ENCODE measurements at regions not wholly inside any gene's neighbourhood (a gene's known extent, or its start where the extent isn't known, plus 50 kb on each side); places are given as distances from the start of the nearest gene placed in this dataset.

GRCh38 chr2:186912979-186913378 is 64.0 kb upstream of the ZSWIM2 start:
- 66 to 69% methylated on average over 2 of the region's 2 CpGs for WGBS, 2 donors
- no peak for DNase-seq
- Histone ChIP-seq H3K4me3 (no peak overlapping the region), H3K36me3 (no peaks in the 10 kb centered on the region), H3K9me3 (no peaks in the 10 kb centered on the region), H3K27me3 (no peaks in the 10 kb centered on the region), H3K27ac (no peak overlapping the region), H3K4me1 (no peaks in the 10 kb centered on the region)
- TF ChIP-seq POLR2A (IDR thresholded peaks at IDR 0.05) (no peak), CTCF (IDR thresholded peaks at IDR 0.05) (no peak)
- intact Hi-C loops (cut with DNase I), result no loop called here

- Histone ChIP-seq H3K9me3 (no peaks in the 10 kb centered on the region), H3K27me3 (no peaks in the 10 kb centered on the region), H3K4me3 (no peak overlapping the region), H3K36me3 (no peaks in the 10 kb centered on the region), H3K27ac (no peak overlapping the region), H3K4me1 (no peaks in the 10 kb centered on the region)
- 89 to 95% methylated on average over 4 to 7 of the region's 8 CpGs for WGBS, 2 donors
- intact Hi-C loops (cut with DNase I), result no loop called here
- TF ChIP-seq CTCF (IDR thresholded peaks at IDR 0.05) (no peak), POLR2A (IDR thresholded peaks at IDR 0.05) (no peak)
- DNase-seq, result no peak
Measured at GRCh38 chr2:186911551-186912085, 62.6 kb upstream of the ZSWIM2 start.

- Histone ChIP-seq H3K27ac (no peak overlapping the region), H3K9me3 (no peaks in the 10 kb centered on the region), H3K4me1 (no peaks in the 10 kb centered on the region), H3K36me3 (no peaks in the 10 kb centered on the region), H3K27me3 (no peaks in the 10 kb centered on the region), H3K4me3 (no peak overlapping the region)
- TF ChIP-seq POLR2A (IDR thresholded peaks at IDR 0.05), result no peak
- no peak for TF ChIP-seq CTCF (IDR thresholded peaks at IDR 0.05)
- DNase-seq, result no peak
- intact Hi-C loops (cut with DNase I), result no loop called here
- WGBS, 2 donors, result 73 to 78% methylated on average over 4 of the region's 4 CpGs
Measured at GRCh38 chr2:186910996-186911395, 62.0 kb upstream of the ZSWIM2 start.

GRCh38 chr2:186909095-186909494 is 60.1 kb upstream of the ZSWIM2 start:
- intact Hi-C loops (cut with DNase I), result no loop called here
- Histone ChIP-seq H3K27ac (peak overlapping the region in 1 of 4 donors; percentile 21), H3K27me3 (no peaks in the 10 kb centered on the region), H3K9me3 (no peaks in the 10 kb centered on the region), H3K36me3 (no peaks in the 10 kb centered on the region), H3K4me1 (no peaks in the 10 kb centered on the region), H3K4me3 (no peak overlapping the region)
- WGBS, 2 donors, result 65 to 85% methylated on average over 3 of the region's 3 CpGs
- DNase-seq, result no peak
- TF ChIP-seq CTCF (IDR thresholded peaks at IDR 0.05) (no peak), POLR2A (IDR thresholded peaks at IDR 0.05) (no peak)

GRCh38 chr2:186907897-186908296 is 58.9 kb upstream of the ZSWIM2 start:
- Histone ChIP-seq H3K4me3 (no peak overlapping the region), H3K4me1 (no peaks in the 10 kb centered on the region), H3K36me3 (no peaks in the 10 kb centered on the region), H3K9me3 (no peaks in the 10 kb centered on the region), H3K27ac (no peak overlapping the region), H3K27me3 (no peaks in the 10 kb centered on the region)
- DNase-seq, result no peak
- 57 to 67% methylated on average over 1 of the region's 1 CpG for WGBS, 2 donors
- intact Hi-C loops (cut with DNase I), result no loop called here
- no peak for TF ChIP-seq POLR2A (IDR thresholded peaks at IDR 0.05)
- no peak for TF ChIP-seq CTCF (IDR thresholded peaks at IDR 0.05)
